Neural cell (in vitro differentiated cells): ENCODE measurements at regions not wholly inside any gene's neighbourhood (a gene's known extent, or its start where the extent isn't known, plus 50 kb on each side); places are given as distances from the start of the nearest gene placed in this dataset.

Experiments used
- H2AFZ ChIP-seq: fragments of 200-600, 300-800 bp; sonication (generic), shearing (Covaris generic); 2 replicates; pipeline ENCODE4 v1.6.0; 2014; ENCODE audit warnings: low read depth, mild to moderate bottlenecking, antibody characterized with exemption, low read length, moderate library complexity
- H3F3A ChIP-seq: fragments of 200-600 bp; shearing (Covaris generic); 2 replicates; pipeline ENCODE4 v1.6.1; 2016; ENCODE audit warnings: mild to moderate bottlenecking, moderate library complexity, mixed read lengths, antibody characterized with exemption, low read length; ENCODE audit not compliant: insufficient read depth, poor library complexity, severe bottlenecking
- H3K27ac ChIP-seq: fragments of 200-600, 300-800 bp; sonication (generic), shearing (Covaris generic); 2 replicates; pipeline ENCODE4 v1.5.1; 2014; ENCODE audit warnings: mild to moderate bottlenecking, low read length, moderate library complexity
- H3K27me3 ChIP-seq: fragments of 300-800, 200-600 bp; sonication (generic), shearing (Covaris generic); 2 replicates; pipeline ENCODE4 v1.6.0; 2014; ENCODE audit warnings: mild to moderate bottlenecking, low read depth, low read length, moderate library complexity; ENCODE audit not compliant: insufficient read depth
- H3K36me3 ChIP-seq: fragments of 300-800, 200-600 bp; sonication (generic), shearing (Covaris generic); 2 replicates; pipeline ENCODE4 v1.5.1; 2014; ENCODE audit warnings: mild to moderate bottlenecking, antibody characterized with exemption, low read length, moderate library complexity; ENCODE audit not compliant: insufficient read depth
- H3K4me2 ChIP-seq: fragments of 300-800, 200-600 bp; sonication (generic), shearing (Covaris generic); 2 replicates; pipeline ENCODE4 v1.6.0; 2014; ENCODE audit warnings: mild to moderate bottlenecking, low read length
- H3K4me3 ChIP-seq: fragments of 300-800, 200-600 bp; sonication (generic), shearing (Covaris generic); 2 replicates; pipeline ENCODE4 v1.5.1; 2014; ENCODE audit warnings: mild to moderate bottlenecking, low read length, moderate library complexity
- H3K79me2 ChIP-seq: fragments of 200-600 bp; shearing (Covaris generic); replicated peaks from 2 replicates; pipeline ENCODE4 v1.6.0; 2014; ENCODE audit warnings: mild to moderate bottlenecking, low read length, moderate library complexity; ENCODE audit not compliant: insufficient read depth
- H3K9ac ChIP-seq: fragments of 300-800, 200-600 bp; sonication (generic), shearing (Covaris generic); 2 replicates; pipeline ENCODE4 v1.6.1; 2016; ENCODE audit warnings: mild to moderate bottlenecking, low read length, mixed read lengths
- H3K9me2 ChIP-seq: fragments of 200-600 bp; shearing (Covaris generic); 2 replicates; pipeline ENCODE4 v1.6.1; 2016; ENCODE audit warnings: mild to moderate bottlenecking, low read length, mixed read lengths; ENCODE audit not compliant: insufficient read depth
- H3K9me3 ChIP-seq: fragments of 200-600, 300-800 bp; sonication (generic), shearing (Covaris generic); 2 replicates; pipeline ENCODE4 v1.6.1; 2016; ENCODE audit warnings: mild to moderate bottlenecking, mixed run types, low read length, moderate library complexity, mixed read lengths
- H4K20me1 ChIP-seq: fragments of 200-600 bp; shearing (Covaris generic); 2 replicates; pipeline ENCODE4 v1.6.1; 2016; ENCODE audit warnings: mild to moderate bottlenecking, mixed run types; ENCODE audit not compliant: insufficient read depth
- EP300 ChIP-seq: fragments of 450-650 bp; conservative IDR thresholded peaks from 2 replicates; pipeline ENCODE4 v1.6.1; 2014; ENCODE audit warnings: antibody characterized with exemption, mild to moderate bottlenecking, moderate library complexity; ENCODE audit not compliant: poor library complexity, severe bottlenecking
- EZH2 ChIP-seq: fragments of 200-600, 300-800 bp; shearing (Covaris generic), sonication (generic); IDR thresholded peaks from 2 replicates; pipeline ENCODE4 v1.6.1; 2014; ENCODE audit warnings: antibody characterized with exemption, low read length, borderline replicate concordance, mild to moderate bottlenecking; ENCODE audit not compliant: insufficient read depth, poor library complexity, severe bottlenecking
- MXI1 ChIP-seq: fragments of 450-650 bp; conservative IDR thresholded peaks from 2 replicates; pipeline ENCODE4 v1.6.1; 2014; ENCODE audit warnings: antibody characterized with exemption, mild to moderate bottlenecking; ENCODE audit not compliant: poor library complexity, severe bottlenecking
- POLR2AphosphoS5 ChIP-seq: IDR thresholded peaks from 2 replicates; pipeline ENCODE4 v1.6.1; 2012
- RAD21 ChIP-seq: fragments of 450-650 bp; conservative IDR thresholded peaks from 2 replicates; pipeline ENCODE4 v1.6.1; 2014; ENCODE audit warnings: antibody characterized with exemption, mild to moderate bottlenecking, moderate library complexity
- SMC3 ChIP-seq: fragments of 450-650 bp; conservative IDR thresholded peaks from 2 replicates; pipeline ENCODE4 v1.6.1; 2014; ENCODE audit warnings: antibody characterized with exemption, mild to moderate bottlenecking, moderate library complexity; ENCODE audit not compliant: poor library complexity
- TAF1 ChIP-seq: IDR thresholded peaks from 2 replicates; pipeline ENCODE4 v1.6.1; 2012; ENCODE audit warnings: low read depth
- TF ChIP-seq, protein P1 (sequence below): fragments of 450-650 bp; IDR thresholded peaks from 2 replicates; pipeline ENCODE4 v1.5.1; 2014; ENCODE audit warnings: antibody characterized with exemption, mild to moderate bottlenecking, moderate library complexity; ENCODE audit not compliant: poor library complexity, severe bottlenecking
- TF ChIP-seq, protein P2 (sequence below): IDR thresholded peaks from 2 replicates; pipeline ENCODE4 v1.6.1; 2012; ENCODE audit warnings: borderline replicate concordance

DNA sequence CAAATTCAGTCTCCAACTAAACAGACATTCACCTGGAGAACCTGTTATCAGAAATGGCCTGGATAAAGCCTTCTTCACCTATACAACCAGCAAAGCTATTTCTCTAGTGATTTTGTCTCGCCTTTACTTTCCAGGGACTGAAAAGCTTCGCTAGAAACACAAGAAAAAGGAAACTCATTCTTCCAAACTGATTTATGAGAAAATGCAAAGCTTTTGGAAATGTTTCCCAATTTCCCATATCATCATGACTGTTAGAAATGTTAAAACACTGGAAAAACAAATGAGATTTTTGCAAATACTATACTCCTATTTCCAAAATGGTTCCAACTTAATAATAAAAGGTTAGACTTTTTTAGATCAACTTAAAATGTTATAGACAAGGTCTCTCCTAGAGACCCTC is 218.7 kb downstream of the PAX3 start:
- H3K36me3 ChIP-seq: no peaks in the 10 kb centered on the region
- H3K27me3 ChIP-seq: no peaks in the 10 kb centered on the region
- no peaks in the 10 kb centered on the region for H3F3A ChIP-seq
- no peaks in the 10 kb centered on the region for H3K79me2 ChIP-seq
- no peaks in the 10 kb centered on the region for H3K9me3 ChIP-seq
- TF ChIP-seq, protein P1, sequence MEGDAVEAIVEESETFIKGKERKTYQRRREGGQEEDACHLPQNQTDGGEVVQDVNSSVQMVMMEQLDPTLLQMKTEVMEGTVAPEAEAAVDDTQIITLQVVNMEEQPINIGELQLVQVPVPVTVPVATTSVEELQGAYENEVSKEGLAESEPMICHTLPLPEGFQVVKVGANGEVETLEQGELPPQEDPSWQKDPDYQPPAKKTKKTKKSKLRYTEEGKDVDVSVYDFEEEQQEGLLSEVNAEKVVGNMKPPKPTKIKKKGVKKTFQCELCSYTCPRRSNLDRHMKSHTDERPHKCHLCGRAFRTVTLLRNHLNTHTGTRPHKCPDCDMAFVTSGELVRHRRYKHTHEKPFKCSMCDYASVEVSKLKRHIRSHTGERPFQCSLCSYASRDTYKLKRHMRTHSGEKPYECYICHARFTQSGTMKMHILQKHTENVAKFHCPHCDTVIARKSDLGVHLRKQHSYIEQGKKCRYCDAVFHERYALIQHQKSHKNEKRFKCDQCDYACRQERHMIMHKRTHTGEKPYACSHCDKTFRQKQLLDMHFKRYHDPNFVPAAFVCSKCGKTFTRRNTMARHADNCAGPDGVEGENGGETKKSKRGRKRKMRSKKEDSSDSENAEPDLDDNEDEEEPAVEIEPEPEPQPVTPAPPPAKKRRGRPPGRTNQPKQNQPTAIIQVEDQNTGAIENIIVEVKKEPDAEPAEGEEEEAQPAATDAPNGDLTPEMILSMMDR: no peak
- TF ChIP-seq MXI1 (no peak), EZH2 (no peak), TAF1 (no peak)
- no peaks in the 10 kb centered on the region for H3K9me2 ChIP-seq
- H3K4me3 ChIP-seq: no peak overlapping the region
- H2AFZ ChIP-seq: no peak overlapping the region
- H3K4me2 ChIP-seq: no peak overlapping the region
- no peaks in the 10 kb centered on the region for H4K20me1 ChIP-seq
- no peak overlapping the region for H3K9ac ChIP-seq
- no peak overlapping the region for H3K27ac ChIP-seq

DNA sequence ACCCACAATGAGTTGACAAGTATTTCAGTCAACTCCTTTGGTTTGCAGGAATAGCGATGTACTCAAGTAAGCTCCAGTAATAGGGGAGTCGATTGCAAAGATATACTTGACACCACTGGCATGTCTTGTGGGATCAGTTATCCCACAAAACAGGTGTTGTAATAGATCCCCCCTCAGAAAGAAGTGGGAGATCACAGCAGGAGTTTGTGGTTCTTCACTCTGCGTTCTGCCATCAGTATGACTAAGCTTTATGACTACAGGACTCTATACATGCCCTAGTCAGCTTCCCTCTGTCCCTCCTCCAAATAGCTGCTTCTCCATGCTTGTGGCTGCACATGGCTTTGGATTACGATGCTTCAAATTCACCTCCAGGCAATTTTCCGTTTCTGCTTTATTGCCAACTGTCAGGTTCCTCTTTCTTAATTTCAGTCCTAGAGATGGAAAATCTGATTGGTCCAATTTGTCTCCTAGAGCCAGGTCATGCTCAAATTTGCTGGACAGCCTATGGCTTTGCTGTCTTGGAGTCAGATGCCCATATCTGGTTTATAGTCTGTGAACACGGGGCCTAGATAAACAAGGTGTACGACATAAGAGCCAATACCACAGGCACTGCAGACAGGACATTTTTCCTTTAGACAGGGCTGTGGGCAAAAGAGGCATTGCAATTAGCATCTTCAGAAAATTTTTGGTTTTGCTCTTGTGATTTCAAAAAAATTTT is 221.7 kb downstream of the PAX3 start:
- Histone ChIP-seq H3K9me2 (no peaks in the 10 kb centered on the region), H3K4me3 (no peak overlapping the region), H4K20me1 (no peaks in the 10 kb centered on the region), H3K36me3 (no peaks in the 10 kb centered on the region), H3K27me3 (no peaks in the 10 kb centered on the region), H2AFZ (no peak overlapping the region), H3K9ac (no peak overlapping the region), H3K27ac (no peak overlapping the region), H3K79me2 (no peaks in the 10 kb centered on the region), H3K9me3 (no peaks in the 10 kb centered on the region), H3F3A (no peaks in the 10 kb centered on the region), H3K4me2 (no peak overlapping the region)
- TF ChIP-seq POLR2AphosphoS5 (no peak), EZH2 (no peak)

DNA sequence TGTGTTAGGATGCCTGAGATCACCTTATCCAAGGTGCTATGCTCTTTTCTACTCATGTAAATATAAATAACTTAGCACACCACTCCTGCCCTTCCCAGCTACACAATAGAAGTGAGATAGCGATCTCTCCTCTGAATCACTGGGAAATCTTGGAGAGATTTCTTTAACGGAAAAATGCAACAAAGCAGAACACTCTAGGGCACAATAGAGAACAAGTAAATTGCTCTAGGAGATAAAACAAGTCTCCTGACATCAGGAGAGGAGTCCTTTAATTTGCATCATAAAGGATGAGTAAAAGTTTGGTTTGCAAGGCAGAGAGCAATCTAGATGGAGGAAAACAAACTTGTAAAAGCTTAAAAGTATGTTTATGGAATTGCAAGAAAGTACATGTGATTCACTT is 224.1 kb downstream of the PAX3 start:
- Histone ChIP-seq H3F3A (no peaks in the 10 kb centered on the region), H3K9ac (no peak overlapping the region), H3K27me3 (no peaks in the 10 kb centered on the region), H3K9me2 (no peaks in the 10 kb centered on the region), H4K20me1 (no peaks in the 10 kb centered on the region), H3K4me3 (no peak overlapping the region), H2AFZ (no peak overlapping the region), H3K9me3 (no peaks in the 10 kb centered on the region), H3K27ac (no peak overlapping the region), H3K79me2 (no peaks in the 10 kb centered on the region), H3K36me3 (no peaks in the 10 kb centered on the region), H3K4me2 (no peak overlapping the region)
- TF ChIP-seq TAF1 (no peak), EP300 (no peak), RAD21 (no peak), POLR2AphosphoS5 (no peak), SMC3 (no peak), MXI1 (no peak), EZH2 (no peak)
- TF ChIP-seq, protein P2, sequence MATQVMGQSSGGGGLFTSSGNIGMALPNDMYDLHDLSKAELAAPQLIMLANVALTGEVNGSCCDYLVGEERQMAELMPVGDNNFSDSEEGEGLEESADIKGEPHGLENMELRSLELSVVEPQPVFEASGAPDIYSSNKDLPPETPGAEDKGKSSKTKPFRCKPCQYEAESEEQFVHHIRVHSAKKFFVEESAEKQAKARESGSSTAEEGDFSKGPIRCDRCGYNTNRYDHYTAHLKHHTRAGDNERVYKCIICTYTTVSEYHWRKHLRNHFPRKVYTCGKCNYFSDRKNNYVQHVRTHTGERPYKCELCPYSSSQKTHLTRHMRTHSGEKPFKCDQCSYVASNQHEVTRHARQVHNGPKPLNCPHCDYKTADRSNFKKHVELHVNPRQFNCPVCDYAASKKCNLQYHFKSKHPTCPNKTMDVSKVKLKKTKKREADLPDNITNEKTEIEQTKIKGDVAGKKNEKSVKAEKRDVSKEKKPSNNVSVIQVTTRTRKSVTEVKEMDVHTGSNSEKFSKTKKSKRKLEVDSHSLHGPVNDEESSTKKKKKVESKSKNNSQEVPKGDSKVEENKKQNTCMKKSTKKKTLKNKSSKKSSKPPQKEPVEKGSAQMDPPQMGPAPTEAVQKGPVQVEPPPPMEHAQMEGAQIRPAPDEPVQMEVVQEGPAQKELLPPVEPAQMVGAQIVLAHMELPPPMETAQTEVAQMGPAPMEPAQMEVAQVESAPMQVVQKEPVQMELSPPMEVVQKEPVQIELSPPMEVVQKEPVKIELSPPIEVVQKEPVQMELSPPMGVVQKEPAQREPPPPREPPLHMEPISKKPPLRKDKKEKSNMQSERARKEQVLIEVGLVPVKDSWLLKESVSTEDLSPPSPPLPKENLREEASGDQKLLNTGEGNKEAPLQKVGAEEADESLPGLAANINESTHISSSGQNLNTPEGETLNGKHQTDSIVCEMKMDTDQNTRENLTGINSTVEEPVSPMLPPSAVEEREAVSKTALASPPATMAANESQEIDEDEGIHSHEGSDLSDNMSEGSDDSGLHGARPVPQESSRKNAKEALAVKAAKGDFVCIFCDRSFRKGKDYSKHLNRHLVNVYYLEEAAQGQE: no peak
- TF ChIP-seq, protein P1: no peak
